OCI-LY7 (cell line): ENCODE measurements at regions not wholly inside any gene's neighbourhood (a gene's known extent, or its start where the extent isn't known, plus 50 kb on each side); places are given as distances from the start of the nearest gene placed in this dataset.

Experiments
- BruUV-seq: library from RNA; stranded (reverse); fragments of 400-500 nt; replicated peaks from 2 replicates; lab custom pipeline; 2021; lab: Mats Ljungman, UMichigan
- CTCF ChIA-PET: fragments of 300-600 bp; sonication (Branson Sonifier 250); formaldehyde crosslinking; loops from one replicate; lab custom pipeline; 2022; ENCODE audit warnings: antibody characterized with exemption; ENCODE audit not compliant: unreplicated experiment; lab: Charles Lee
- POLR2A ChIA-PET: fragments of 300-600 bp; sonication (Branson Sonifier 250); formaldehyde crosslinking; loops from one replicate; lab custom pipeline; 2022; ENCODE audit warnings: antibody characterized with exemption; lab: Charles Lee
- DNase-seq: peaks from one replicate; pipeline ENCODE4 v3.0.0-alpha.2; 2015; ENCODE audit warnings: low spot score
- H2AFZ ChIP-seq: fragments of 200-600 bp; sonication (generic), shearing (Covaris generic); 2 replicates; pipeline ENCODE4 v1.6.1; 2014; ENCODE audit warnings: mild to moderate bottlenecking, antibody characterized with exemption, low read length, moderate library complexity
- H3K27ac ChIP-seq: fragments of 200-600 bp; sonication (generic); 2 replicates; pipeline ENCODE4 v1.5.1; 2014; ENCODE audit warnings: mixed run types, low read depth, mild to moderate bottlenecking, moderate library complexity, low read length, inconsistent platforms; ENCODE audit not compliant: poor library complexity, severe bottlenecking
- H3K36me3 ChIP-seq: fragments of 200-600 bp; sonication (generic); 2 replicates; pipeline ENCODE4 v1.6.1; 2014; ENCODE audit warnings: mild to moderate bottlenecking, antibody characterized with exemption, low read length, moderate library complexity, mixed read lengths; ENCODE audit not compliant: insufficient read depth
- H3K4me1 ChIP-seq: fragments of 200-600 bp; sonication (generic); 2 replicates; pipeline ENCODE4 v1.5.1; 2014; ENCODE audit warnings: mild to moderate bottlenecking, low read length; ENCODE audit not compliant: insufficient read depth, poor library complexity, severe bottlenecking
- H3K4me2 ChIP-seq: fragments of 200-600 bp; sonication (generic); 2 replicates; pipeline ENCODE4 v1.6.1; 2014; ENCODE audit warnings: mild to moderate bottlenecking, low read length
- H3K4me3 ChIP-seq: fragments of 200-600 bp; sonication (generic); 2 replicates; pipeline ENCODE4 v1.5.1; 2014; ENCODE audit warnings: mild to moderate bottlenecking, low read depth, low read length; ENCODE audit not compliant: poor library complexity, severe bottlenecking
- H3K79me2 ChIP-seq: fragments of 200-600 bp; sonication (generic); 2 replicates; pipeline ENCODE4 v1.6.1; 2016; ENCODE audit warnings: low read depth, mild to moderate bottlenecking, low read length, moderate library complexity, mixed read lengths; ENCODE audit not compliant: insufficient read depth
- H3K9me2 ChIP-seq: fragments of 200-600 bp; sonication (generic); 2 replicates; pipeline ENCODE4 v1.6.1; 2016; ENCODE audit warnings: mild to moderate bottlenecking, low read length, mixed read lengths; ENCODE audit not compliant: insufficient read depth
- H3K9me3 ChIP-seq: fragments of 200-600 bp; sonication (generic); 2 replicates; pipeline ENCODE4 v1.6.1; 2014; ENCODE audit warnings: mild to moderate bottlenecking, mixed run types, low read length, mixed read lengths
- H4K20me1 ChIP-seq: fragments of 200-600 bp; sonication (generic); 2 replicates; pipeline ENCODE4 v1.6.1; 2014; ENCODE audit warnings: mild to moderate bottlenecking, antibody characterized with exemption, low read length, moderate library complexity, mixed read lengths; ENCODE audit not compliant: insufficient read depth
- EZH2phosphoT487 ChIP-seq: fragments of 200-600 bp; sonication (generic); IDR thresholded peaks from 2 replicates; pipeline ENCODE4 v1.6.1; 2018; ENCODE audit warnings: low read depth, borderline replicate concordance, mild to moderate bottlenecking, mixed run types, antibody characterized with exemption, low read length, moderate library complexity, mixed read lengths
- intact Hi-C: fragments of 100-400 bp; cut with micrococcal nuclease; formaldehyde crosslinking; loops from one replicate; pipeline ENCODE4 v1.10.0; 2022; ENCODE audit not compliant: unreplicated experiment
- TF ChIP-seq, protein P1 (sequence below): fragments of 200-600 bp; sonication (generic); conservative IDR thresholded peaks from 2 replicates; pipeline ENCODE4 v1.5.1; 2014; ENCODE audit warnings: mild to moderate bottlenecking, antibody characterized with exemption, low read length, moderate library complexity, mixed read lengths

DNA sequence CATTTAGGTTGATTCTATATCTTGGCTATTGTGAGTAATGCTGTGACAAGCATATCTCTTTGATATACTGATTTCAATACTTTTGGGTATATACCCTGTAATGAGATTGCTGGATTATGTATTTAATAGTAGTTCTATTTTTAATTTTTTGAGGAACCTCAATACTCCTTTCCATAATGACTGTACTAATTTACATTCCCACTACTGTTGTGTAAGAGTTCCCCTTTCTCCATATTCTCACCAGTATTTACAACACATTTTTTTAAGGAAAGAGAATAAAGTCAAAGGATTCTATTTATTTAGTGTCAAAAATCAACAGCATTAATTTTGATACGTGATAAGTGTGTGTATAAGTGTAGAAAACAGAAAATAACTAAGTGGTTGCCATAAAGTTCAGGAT, 356.4 kb upstream of the EDIL3 start:
- H3K9me2 ChIP-seq: no peaks in the 10 kb centered on the region
- no peaks in the 10 kb centered on the region for H3K4me1 ChIP-seq
- ChIA-PET POLR2A (interaction anchor here (1.0 kb wide), 1 partner anchor 15 kb away, joined by 4 read pairs; no protein-coding TSS in a partner anchor), CTCF (no interaction called here)
- intact Hi-C loops: no loop called here
- H2AFZ ChIP-seq: no peak overlapping the region
- TF ChIP-seq EZH2phosphoT487: no peak
- TF ChIP-seq, protein P1, sequence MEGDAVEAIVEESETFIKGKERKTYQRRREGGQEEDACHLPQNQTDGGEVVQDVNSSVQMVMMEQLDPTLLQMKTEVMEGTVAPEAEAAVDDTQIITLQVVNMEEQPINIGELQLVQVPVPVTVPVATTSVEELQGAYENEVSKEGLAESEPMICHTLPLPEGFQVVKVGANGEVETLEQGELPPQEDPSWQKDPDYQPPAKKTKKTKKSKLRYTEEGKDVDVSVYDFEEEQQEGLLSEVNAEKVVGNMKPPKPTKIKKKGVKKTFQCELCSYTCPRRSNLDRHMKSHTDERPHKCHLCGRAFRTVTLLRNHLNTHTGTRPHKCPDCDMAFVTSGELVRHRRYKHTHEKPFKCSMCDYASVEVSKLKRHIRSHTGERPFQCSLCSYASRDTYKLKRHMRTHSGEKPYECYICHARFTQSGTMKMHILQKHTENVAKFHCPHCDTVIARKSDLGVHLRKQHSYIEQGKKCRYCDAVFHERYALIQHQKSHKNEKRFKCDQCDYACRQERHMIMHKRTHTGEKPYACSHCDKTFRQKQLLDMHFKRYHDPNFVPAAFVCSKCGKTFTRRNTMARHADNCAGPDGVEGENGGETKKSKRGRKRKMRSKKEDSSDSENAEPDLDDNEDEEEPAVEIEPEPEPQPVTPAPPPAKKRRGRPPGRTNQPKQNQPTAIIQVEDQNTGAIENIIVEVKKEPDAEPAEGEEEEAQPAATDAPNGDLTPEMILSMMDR: no peak
- no peak overlapping the region for H3K27ac ChIP-seq
- no peaks in the 10 kb centered on the region for H4K20me1 ChIP-seq
- H3K4me2 ChIP-seq: no peak overlapping the region
- no peaks in the 10 kb centered on the region for H3K36me3 ChIP-seq
- no peaks in the 10 kb centered on the region for H3K79me2 ChIP-seq
- no peak overlapping the region for H3K4me3 ChIP-seq
- no peak for DNase-seq
- no peaks in the 10 kb centered on the region for H3K9me3 ChIP-seq
- no TSS peak for BruUV-seq

DNA sequence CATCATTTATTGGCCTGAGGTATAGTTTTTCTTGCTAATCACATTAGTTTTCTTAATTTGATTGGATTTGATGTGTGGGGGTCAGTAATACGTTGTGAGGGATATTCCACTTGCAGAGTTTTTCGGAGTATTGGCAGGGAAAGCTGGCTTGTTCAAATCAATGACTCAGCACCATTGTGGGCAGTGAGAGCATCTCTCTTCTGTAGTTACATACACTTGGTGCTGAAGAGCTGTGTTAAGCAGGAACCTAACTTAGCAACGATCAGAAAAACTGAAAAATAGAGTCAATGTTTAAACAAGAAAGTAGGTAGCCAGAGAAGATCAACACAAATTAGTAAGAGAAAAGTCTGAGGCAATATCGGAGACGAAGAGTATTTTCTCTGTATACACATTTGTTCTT, 344.6 kb upstream of the EDIL3 start:
- H3K4me1 ChIP-seq: no peaks in the 10 kb centered on the region
- CTCF ChIA-PET: no interaction called here
- no peak overlapping the region for H3K27ac ChIP-seq
- intact Hi-C loops: no loop called here
- TF ChIP-seq, protein P1: no peak
- TF ChIP-seq EZH2phosphoT487: no peak
- no peaks in the 10 kb centered on the region for H3K36me3 ChIP-seq
- no peak overlapping the region for H2AFZ ChIP-seq
- DNase-seq: no peak
- H3K79me2 ChIP-seq: no peaks in the 10 kb centered on the region
- BruUV-seq: no TSS peak
- H3K4me2 ChIP-seq: no peak overlapping the region
- H3K4me3 ChIP-seq: no peak overlapping the region
- no peaks in the 10 kb centered on the region for H3K9me2 ChIP-seq
- no peaks in the 10 kb centered on the region for H4K20me1 ChIP-seq
- POLR2A ChIA-PET: no interaction called here
- H3K9me3 ChIP-seq: no peaks in the 10 kb centered on the region

DNA sequence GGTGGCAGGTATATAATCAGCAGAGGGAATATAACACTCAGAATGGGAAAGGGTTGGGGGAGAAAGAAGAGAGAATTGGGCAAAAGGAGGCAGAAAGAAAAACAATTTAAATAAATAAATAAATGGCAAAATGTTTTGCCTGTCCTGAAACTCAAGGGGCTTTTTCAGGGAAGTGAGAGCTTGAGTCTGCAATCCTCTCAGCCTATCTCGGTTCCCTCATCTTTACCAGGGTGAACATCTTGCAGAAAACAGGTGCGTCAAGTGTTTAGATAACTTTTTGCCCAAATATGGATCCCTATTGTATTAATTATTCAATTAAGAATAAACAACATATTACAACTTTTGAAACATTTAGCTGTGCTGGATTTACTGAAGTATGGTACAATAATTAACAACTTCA, 343.0 kb upstream of the EDIL3 start:
- Histone ChIP-seq H3K9me2 (no peaks in the 10 kb centered on the region), H3K4me3 (no peak overlapping the region), H3K36me3 (no peaks in the 10 kb centered on the region), H3K4me1 (no peaks in the 10 kb centered on the region), H2AFZ (no peak overlapping the region), H3K79me2 (no peaks in the 10 kb centered on the region), H3K27ac (no peak overlapping the region), H3K4me2 (no peak overlapping the region), H4K20me1 (no peaks in the 10 kb centered on the region), H3K9me3 (no peaks in the 10 kb centered on the region)
- DNase-seq: no peak
- TF ChIP-seq EZH2phosphoT487: no peak
- TF ChIP-seq, protein P1: no peak
- ChIA-PET POLR2A (no interaction called here), CTCF (no interaction called here)
- no TSS peak for BruUV-seq
- intact Hi-C loops: no loop called here
